B cell (primary cell): ENCODE measurements at regions not wholly inside any gene's neighbourhood (a gene's known extent, or its start where the extent isn't known, plus 50 kb on each side); places are given as distances from the start of the nearest gene placed in this dataset.

Source experiments
- CTCF ChIP-seq: fragments of 200-600 bp; IDR thresholded peaks from one replicate; pipeline ENCODE4 v1.8.0; 2022; ENCODE audit warnings: antibody characterized with exemption, mild to moderate bottlenecking
- EZH2 ChIP-seq: IDR thresholded peaks from 2 replicates; pipeline ENCODE4 v1.6.1; 2012; ENCODE audit warnings: borderline replicate concordance, low read depth, mild to moderate bottlenecking, moderate library complexity, low read length; ENCODE audit not compliant: insufficient read depth, poor library complexity, severe bottlenecking

- TF ChIP-seq CTCF (no peak), EZH2 (no peak)
Measured at GRCh38 chr14:39682582-39682981, 250.3 kb upstream of the FBXO33 start.
